ENCODE measurements at regions not wholly inside any gene's neighbourhood (a gene's known extent, or its start where the extent isn't known, plus 50 kb on each side); places are given as distances from the start of the nearest gene placed in this dataset.
"Not testable (repeated sequence)": the region's sequence is repeated elsewhere in the genome, so short reads cannot be mapped to it uniquely, and the experiment has no call there.

GRCh38 chr17:30600830-30601494, 123.8 kb downstream of the GOSR1 start:
- DNase-seq (ENCODE audit: low read depth), result no peak
- TF ChIP-seq, protein P1, sequence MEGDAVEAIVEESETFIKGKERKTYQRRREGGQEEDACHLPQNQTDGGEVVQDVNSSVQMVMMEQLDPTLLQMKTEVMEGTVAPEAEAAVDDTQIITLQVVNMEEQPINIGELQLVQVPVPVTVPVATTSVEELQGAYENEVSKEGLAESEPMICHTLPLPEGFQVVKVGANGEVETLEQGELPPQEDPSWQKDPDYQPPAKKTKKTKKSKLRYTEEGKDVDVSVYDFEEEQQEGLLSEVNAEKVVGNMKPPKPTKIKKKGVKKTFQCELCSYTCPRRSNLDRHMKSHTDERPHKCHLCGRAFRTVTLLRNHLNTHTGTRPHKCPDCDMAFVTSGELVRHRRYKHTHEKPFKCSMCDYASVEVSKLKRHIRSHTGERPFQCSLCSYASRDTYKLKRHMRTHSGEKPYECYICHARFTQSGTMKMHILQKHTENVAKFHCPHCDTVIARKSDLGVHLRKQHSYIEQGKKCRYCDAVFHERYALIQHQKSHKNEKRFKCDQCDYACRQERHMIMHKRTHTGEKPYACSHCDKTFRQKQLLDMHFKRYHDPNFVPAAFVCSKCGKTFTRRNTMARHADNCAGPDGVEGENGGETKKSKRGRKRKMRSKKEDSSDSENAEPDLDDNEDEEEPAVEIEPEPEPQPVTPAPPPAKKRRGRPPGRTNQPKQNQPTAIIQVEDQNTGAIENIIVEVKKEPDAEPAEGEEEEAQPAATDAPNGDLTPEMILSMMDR (IDR thresholded peaks at IDR 0.05; ENCODE audit: low read depth, low read length, missing control alignments), result no peak

DNA sequence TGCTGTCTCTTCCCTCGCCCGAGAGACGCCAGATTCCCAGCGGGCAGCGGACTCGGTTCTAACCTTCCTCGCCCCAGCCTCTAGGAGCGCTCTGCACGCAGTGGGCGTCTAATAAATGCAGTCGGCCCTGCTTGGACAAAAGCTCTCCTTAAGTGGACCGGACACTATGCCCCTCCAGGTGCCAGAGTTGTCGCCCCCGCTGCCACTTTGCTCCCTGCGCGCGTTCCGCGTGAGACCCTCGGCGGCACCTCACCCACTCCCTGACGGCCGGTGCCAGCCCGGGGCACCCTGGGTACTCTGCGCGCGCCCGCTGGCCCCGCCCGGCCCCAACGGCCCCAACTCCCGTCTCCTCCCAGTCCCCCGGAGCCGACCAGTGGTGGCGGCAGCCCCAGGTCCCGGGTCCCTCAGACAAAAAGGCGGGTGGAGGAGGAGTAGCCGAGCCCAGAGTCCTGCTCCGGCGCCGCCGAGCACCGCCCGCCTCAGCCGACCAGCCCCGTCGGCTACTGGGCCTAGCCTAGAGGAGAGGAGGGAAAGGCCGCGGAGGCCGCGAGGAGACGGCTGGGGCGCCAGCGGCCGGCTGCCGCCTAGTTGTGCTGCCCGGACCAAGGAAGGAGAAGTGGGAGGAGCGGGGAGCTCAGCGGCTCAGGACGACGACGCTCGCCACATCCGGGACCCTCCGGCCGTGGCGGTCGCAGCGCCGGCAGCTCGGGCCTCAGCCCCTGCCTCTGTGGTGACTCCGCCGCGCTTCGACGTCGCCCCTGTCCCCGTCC, 123.0 kb downstream of the GOSR1 start:
- H3K4me3 ChIP-seq (ENCODE audit: low read depth, low read length), result peak overlapping the region; percentile 85
- peak; percentile 31 for DNase-seq (ENCODE audit: low read depth)
- TF ChIP-seq, protein P1 (IDR thresholded peaks at IDR 0.05; ENCODE audit: low read depth, low read length, missing control alignments), result peak; percentile 78

More at GRCh38 chr17:30600830-30601494, 123.8 kb downstream of the GOSR1 start:
- H3K4me3 ChIP-seq (ENCODE audit: low read depth, low read length), result peak overlapping the region; percentile 85

GRCh38 chr17:30599428-30600059, 122.3 kb downstream of the GOSR1 start:
- TF ChIP-seq, protein P1 (IDR thresholded peaks at IDR 0.05; ENCODE audit: low read depth, low read length, missing control alignments), result no peak
- peak; percentile 19 for DNase-seq (ENCODE audit: low read depth)
- peak overlapping the region; percentile 85 for H3K4me3 ChIP-seq (ENCODE audit: low read depth, low read length)

GRCh38 chr17:30597776-30598288, 120.6 kb downstream of the GOSR1 start:
- TF ChIP-seq, protein P1 (IDR thresholded peaks at IDR 0.05; ENCODE audit: low read depth, low read length, missing control alignments), result no peak
- H3K4me3 ChIP-seq (ENCODE audit: low read depth, low read length), result no peak overlapping the region
- DNase-seq (ENCODE audit: low read depth), result no peak

DNA sequence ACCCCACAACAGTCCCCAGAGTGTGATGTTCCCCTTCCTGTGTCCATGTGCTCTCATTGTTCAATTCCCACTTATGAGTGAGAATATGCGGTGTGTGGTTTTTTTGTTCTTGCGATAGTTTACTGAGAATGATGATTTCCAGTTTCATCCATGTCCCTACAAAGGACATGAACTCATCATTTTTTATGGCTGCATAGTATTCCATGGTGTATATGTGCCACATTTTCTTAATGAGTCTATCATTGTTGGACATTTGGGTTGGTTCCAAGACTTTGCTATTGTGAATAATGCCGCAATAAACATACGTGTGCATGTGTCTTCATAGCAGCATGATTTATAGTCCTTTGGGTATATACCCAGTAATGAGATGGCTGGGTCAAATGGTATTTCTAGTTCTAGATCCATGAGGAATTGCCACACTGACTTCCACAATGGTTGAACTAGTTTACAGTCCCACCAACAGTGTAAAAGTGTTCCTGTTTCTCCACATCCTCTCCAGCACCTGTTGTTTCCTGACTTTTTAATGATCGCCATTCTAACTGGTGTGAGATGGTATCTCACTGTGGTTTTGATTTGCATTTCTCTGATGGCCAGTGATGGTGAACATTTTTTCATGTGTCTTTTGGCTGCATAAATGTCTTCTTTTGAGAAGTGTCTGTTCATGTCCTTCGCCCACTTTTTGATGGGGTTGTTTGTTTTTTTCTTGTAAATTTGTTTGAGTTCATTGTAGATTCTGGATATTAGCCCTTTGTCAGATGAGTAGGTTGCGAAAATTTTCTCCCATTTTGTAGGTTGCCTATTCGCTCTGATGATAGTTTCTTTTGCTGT, 120.0 kb downstream of the GOSR1 start:
- not testable (repeated sequence) for DNase-seq (ENCODE audit: low read depth); H3K4me3 ChIP-seq (ENCODE audit: low read depth, low read length)

DNA sequence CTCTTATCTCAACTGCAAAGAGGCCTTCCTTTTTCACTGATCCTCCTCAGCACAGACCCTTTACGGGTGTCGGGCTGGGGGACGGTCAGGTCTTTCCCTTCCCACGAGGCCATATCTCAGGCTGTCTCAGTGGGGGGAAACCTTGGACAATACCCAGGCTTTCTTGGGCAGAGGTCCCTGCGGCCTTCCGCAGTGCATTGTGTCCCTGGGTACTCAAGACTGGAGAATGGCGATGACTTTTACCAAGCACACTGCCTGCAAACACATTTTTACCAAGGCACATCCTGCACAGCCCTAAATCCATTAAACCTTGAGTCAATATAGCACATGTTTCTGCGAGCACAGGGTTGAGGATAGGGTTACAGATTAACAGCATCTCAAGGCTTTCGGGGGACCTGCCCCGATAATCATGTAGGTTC, 117.8 kb downstream of the GOSR1 start:
- not testable (repeated sequence) for DNase-seq (ENCODE audit: low read depth); H3K4me3 ChIP-seq (ENCODE audit: low read depth, low read length)

- TF ChIP-seq, protein P1 (IDR thresholded peaks at IDR 0.05; ENCODE audit: low read depth, low read length, missing control alignments), result no peak
- DNase-seq (ENCODE audit: low read depth), result no peak
- no peak overlapping the region for H3K4me3 ChIP-seq (ENCODE audit: low read depth, low read length)
These were observed 117.2 kb downstream of the GOSR1 start for GRCh38 chr17:30594223-30594952.

All from GM12864 (cell line).